ENCODE measurements at regions not wholly inside any gene's neighbourhood (a gene's known extent, or its start where the extent isn't known, plus 50 kb on each side); places are given as distances from the start of the nearest gene placed in this dataset.
"Not testable (repeated sequence)": the region's sequence is repeated elsewhere in the genome, so short reads cannot be mapped to it uniquely, and the experiment has no call there.

- no peaks in the 10 kb centered on the region for H3K9me3 ChIP-seq (ENCODE audit: control insufficient read depth in 2 of 2, low read length in 2 of 2)
- no peak overlapping the region for H3K4me3 ChIP-seq (ENCODE audit: low read length in 2 of 2)
- H3K9ac ChIP-seq (ENCODE audit: low read depth in 1 of 2, low read length in 2 of 2): no peak overlapping the region
- H3K4me1 ChIP-seq (ENCODE audit: control insufficient read depth in 2 of 2, insufficient read depth in 2 of 2, low read length in 2 of 2): no peaks in the 10 kb centered on the region
- H3K27me3 ChIP-seq (ENCODE audit: control insufficient read depth in 2 of 2, insufficient read depth in 2 of 2, low read length in 2 of 2): no peaks in the 10 kb centered on the region
- no peak overlapping the region for H3K27ac ChIP-seq (ENCODE audit: low read depth in 2 of 2, low read length in 2 of 2)
- H3K36me3 ChIP-seq (ENCODE audit: control insufficient read depth in 2 of 2, insufficient read depth in 2 of 2, low read length in 2 of 2): no peaks in the 10 kb centered on the region
These were observed 727.3 kb upstream of the PKDCC start for GRCh38 chr2:41320491-41320890.

DNA sequence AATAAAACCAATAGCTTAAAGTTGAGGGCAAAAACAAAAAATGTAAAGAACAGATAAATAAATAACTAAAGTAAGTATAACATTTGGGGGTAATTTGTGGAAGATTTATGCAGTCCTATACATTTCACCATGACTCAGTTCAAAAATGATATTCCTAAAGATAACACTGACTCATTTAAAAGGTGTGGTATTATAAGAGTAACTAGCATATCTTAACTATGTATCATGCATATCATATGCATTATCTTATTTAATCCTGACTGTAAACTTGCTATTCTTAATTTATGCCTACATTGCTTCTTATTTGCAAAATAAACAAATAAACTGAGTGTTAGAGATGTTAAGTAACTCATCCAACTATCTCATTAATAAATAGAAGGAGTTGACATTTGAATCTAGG, 726.5 kb upstream of the PKDCC start:
- Histone ChIP-seq H3K27ac (ENCODE audit: low read depth in 2 of 2, low read length in 2 of 2) (no peak overlapping the region), H3K4me3 (ENCODE audit: low read length in 2 of 2) (no peak overlapping the region), H3K9me3 (ENCODE audit: control insufficient read depth in 2 of 2, low read length in 2 of 2) (no peaks in the 10 kb centered on the region)

GRCh38 chr2:41326851-41327250, 721.0 kb upstream of the PKDCC start:
- Histone ChIP-seq H3K4me3 (ENCODE audit: low read length in 2 of 2) (no peak overlapping the region), H3K9ac (ENCODE audit: low read depth in 1 of 2, low read length in 2 of 2) (no peak overlapping the region), H3K4me1 (ENCODE audit: control insufficient read depth in 2 of 2, insufficient read depth in 2 of 2, low read length in 2 of 2) (no peaks in the 10 kb centered on the region), H3K27ac (ENCODE audit: low read depth in 2 of 2, low read length in 2 of 2) (no peak overlapping the region), H3K36me3 (ENCODE audit: control insufficient read depth in 2 of 2, insufficient read depth in 2 of 2, low read length in 2 of 2) (no peaks in the 10 kb centered on the region), H3K27me3 (ENCODE audit: control insufficient read depth in 2 of 2, insufficient read depth in 2 of 2, low read length in 2 of 2) (no peaks in the 10 kb centered on the region), H3K9me3 (ENCODE audit: control insufficient read depth in 2 of 2, low read length in 2 of 2) (peaks cover 0 to 3% of the 10 kb centered on the region in 2 donors)

More for the DNA sequence above, 726.5 kb upstream of the PKDCC start:
- H3K27me3 ChIP-seq (ENCODE audit: control insufficient read depth in 2 of 2, insufficient read depth in 2 of 2, low read length in 2 of 2): no peaks in the 10 kb centered on the region
- H3K9ac ChIP-seq (ENCODE audit: low read depth in 1 of 2, low read length in 2 of 2): no peak overlapping the region
- H3K36me3 ChIP-seq (ENCODE audit: control insufficient read depth in 2 of 2, insufficient read depth in 2 of 2, low read length in 2 of 2): no peaks in the 10 kb centered on the region
- H3K4me1 ChIP-seq (ENCODE audit: control insufficient read depth in 2 of 2, insufficient read depth in 2 of 2, low read length in 2 of 2): no peaks in the 10 kb centered on the region

DNA sequence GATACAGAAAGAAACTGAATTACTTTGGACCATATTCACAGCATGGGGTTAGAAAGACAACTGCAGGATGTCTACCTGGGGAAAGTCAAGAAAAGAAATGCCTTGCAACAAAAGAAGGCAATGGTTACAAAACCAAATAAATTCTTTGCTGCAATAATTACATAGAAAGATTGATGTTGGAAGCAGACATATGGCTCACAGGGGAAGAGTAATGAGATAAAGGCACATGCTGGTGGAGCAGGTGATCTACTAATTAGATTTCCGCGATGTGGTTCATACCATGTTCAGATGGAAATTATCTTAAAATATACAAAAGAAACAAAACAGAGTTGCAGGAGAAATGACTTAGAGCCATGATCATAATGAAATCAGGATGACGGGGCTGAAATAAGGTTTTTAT, 718.8 kb upstream of the PKDCC start:
- Histone ChIP-seq H3K27ac (ENCODE audit: low read depth in 2 of 2, low read length in 2 of 2) (no peak overlapping the region), H3K9me3 (ENCODE audit: control insufficient read depth in 2 of 2, low read length in 2 of 2) (peaks cover 0 to 3% of the 10 kb centered on the region in 2 donors), H3K36me3 (ENCODE audit: control insufficient read depth in 2 of 2, insufficient read depth in 2 of 2, low read length in 2 of 2) (no peaks in the 10 kb centered on the region), H3K4me1 (ENCODE audit: control insufficient read depth in 2 of 2, insufficient read depth in 2 of 2, low read length in 2 of 2) (no peaks in the 10 kb centered on the region), H3K27me3 (ENCODE audit: control insufficient read depth in 2 of 2, insufficient read depth in 2 of 2, low read length in 2 of 2) (no peaks in the 10 kb centered on the region), H3K4me3 (ENCODE audit: low read length in 2 of 2) (no peak overlapping the region), H3K9ac (ENCODE audit: low read depth in 1 of 2, low read length in 2 of 2) (no peak overlapping the region)

- H3K36me3 ChIP-seq (ENCODE audit: control insufficient read depth in 2 of 2, insufficient read depth in 2 of 2, low read length in 2 of 2): no peaks in the 10 kb centered on the region
- no peaks in the 10 kb centered on the region for H3K27me3 ChIP-seq (ENCODE audit: control insufficient read depth in 2 of 2, insufficient read depth in 2 of 2, low read length in 2 of 2)
- no peak overlapping the region for H3K9ac ChIP-seq (ENCODE audit: low read depth in 1 of 2, low read length in 2 of 2)
- H3K4me1 ChIP-seq (ENCODE audit: control insufficient read depth in 2 of 2, insufficient read depth in 2 of 2, low read length in 2 of 2): no peaks in the 10 kb centered on the region
- H3K9me3 ChIP-seq (ENCODE audit: control insufficient read depth in 2 of 2, low read length in 2 of 2): peaks cover 0 to 3% of the 10 kb centered on the region in 2 donors
- H3K4me3 ChIP-seq (ENCODE audit: low read length in 2 of 2): no peak overlapping the region
- H3K27ac ChIP-seq (ENCODE audit: low read depth in 2 of 2, low read length in 2 of 2): no peak overlapping the region
These were observed 713.7 kb upstream of the PKDCC start for GRCh38 chr2:41334159-41334558.

- not testable (repeated sequence) for H3K36me3 ChIP-seq (ENCODE audit: control insufficient read depth in 2 of 2, insufficient read depth in 2 of 2, low read length in 2 of 2)
These were observed 712.2 kb upstream of the PKDCC start for GRCh38 chr2:41335573-41335972.

GRCh38 chr2:41337956-41338355, 709.9 kb upstream of the PKDCC start:
- Histone ChIP-seq H3K9ac (ENCODE audit: low read depth in 1 of 2, low read length in 2 of 2) (no peak overlapping the region), H3K36me3 (ENCODE audit: control insufficient read depth in 2 of 2, insufficient read depth in 2 of 2, low read length in 2 of 2) (no peaks in the 10 kb centered on the region), H3K4me3 (ENCODE audit: low read length in 2 of 2) (no peak overlapping the region), H3K27me3 (ENCODE audit: control insufficient read depth in 2 of 2, insufficient read depth in 2 of 2, low read length in 2 of 2) (no peaks in the 10 kb centered on the region), H3K4me1 (ENCODE audit: control insufficient read depth in 2 of 2, insufficient read depth in 2 of 2, low read length in 2 of 2) (no peaks in the 10 kb centered on the region), H3K27ac (ENCODE audit: low read depth in 2 of 2, low read length in 2 of 2) (no peak overlapping the region), H3K9me3 (ENCODE audit: control insufficient read depth in 2 of 2, low read length in 2 of 2) (no peaks in the 10 kb centered on the region)

More at GRCh38 chr2:41335573-41335972, 712.2 kb upstream of the PKDCC start:
- H3K9ac ChIP-seq (ENCODE audit: low read depth in 1 of 2, low read length in 2 of 2); H3K4me1 ChIP-seq (ENCODE audit: control insufficient read depth in 2 of 2, insufficient read depth in 2 of 2, low read length in 2 of 2); H3K27ac ChIP-seq (ENCODE audit: low read depth in 2 of 2, low read length in 2 of 2); H3K4me3 ChIP-seq (ENCODE audit: low read length in 2 of 2); H3K27me3 ChIP-seq (ENCODE audit: control insufficient read depth in 2 of 2, insufficient read depth in 2 of 2, low read length in 2 of 2); H3K9me3 ChIP-seq (ENCODE audit: control insufficient read depth in 2 of 2, low read length in 2 of 2): not testable (repeated sequence)

GRCh38 chr2:41344529-41344928, 703.3 kb upstream of the PKDCC start:
- Histone ChIP-seq H3K36me3 (ENCODE audit: control insufficient read depth in 2 of 2, insufficient read depth in 2 of 2, low read length in 2 of 2) (no peaks in the 10 kb centered on the region), H3K4me3 (ENCODE audit: low read length in 2 of 2) (no peak overlapping the region), H3K9me3 (ENCODE audit: control insufficient read depth in 2 of 2, low read length in 2 of 2) (no peaks in the 10 kb centered on the region), H3K4me1 (ENCODE audit: control insufficient read depth in 2 of 2, insufficient read depth in 2 of 2, low read length in 2 of 2) (no peaks in the 10 kb centered on the region), H3K27ac (ENCODE audit: low read depth in 2 of 2, low read length in 2 of 2) (no peak overlapping the region), H3K9ac (ENCODE audit: low read depth in 1 of 2, low read length in 2 of 2) (no peak overlapping the region), H3K27me3 (ENCODE audit: control insufficient read depth in 2 of 2, insufficient read depth in 2 of 2, low read length in 2 of 2) (no peaks in the 10 kb centered on the region)

DNA sequence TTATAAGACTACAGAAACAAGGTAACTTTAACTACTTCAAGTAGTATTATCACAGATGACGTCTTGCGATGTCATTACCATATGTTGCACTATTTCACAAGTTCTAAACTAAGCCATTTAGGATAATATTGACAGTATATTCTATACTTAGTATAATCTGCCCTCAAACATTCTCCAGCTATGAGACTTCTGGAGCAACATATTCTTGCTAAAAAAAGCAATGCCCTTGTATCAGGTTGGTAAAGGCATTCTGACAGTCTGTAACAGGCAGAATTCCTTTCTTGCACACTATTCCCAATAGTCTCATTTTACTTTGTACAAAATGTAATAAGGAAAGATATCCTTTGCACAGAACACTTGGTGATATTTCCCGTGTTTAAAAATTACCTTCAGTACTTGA, 694.8 kb upstream of the PKDCC start:
- H3K4me3 ChIP-seq (ENCODE audit: low read length in 2 of 2): no peak overlapping the region
- H3K9me3 ChIP-seq (ENCODE audit: control insufficient read depth in 2 of 2, low read length in 2 of 2): no peaks in the 10 kb centered on the region
- no peaks in the 10 kb centered on the region for H3K4me1 ChIP-seq (ENCODE audit: control insufficient read depth in 2 of 2, insufficient read depth in 2 of 2, low read length in 2 of 2)
- H3K27me3 ChIP-seq (ENCODE audit: control insufficient read depth in 2 of 2, insufficient read depth in 2 of 2, low read length in 2 of 2): no peaks in the 10 kb centered on the region
- H3K36me3 ChIP-seq (ENCODE audit: control insufficient read depth in 2 of 2, insufficient read depth in 2 of 2, low read length in 2 of 2): no peaks in the 10 kb centered on the region
- no peak overlapping the region for H3K27ac ChIP-seq (ENCODE audit: low read depth in 2 of 2, low read length in 2 of 2)
- H3K9ac ChIP-seq (ENCODE audit: low read depth in 1 of 2, low read length in 2 of 2): no peak overlapping the region

DNA sequence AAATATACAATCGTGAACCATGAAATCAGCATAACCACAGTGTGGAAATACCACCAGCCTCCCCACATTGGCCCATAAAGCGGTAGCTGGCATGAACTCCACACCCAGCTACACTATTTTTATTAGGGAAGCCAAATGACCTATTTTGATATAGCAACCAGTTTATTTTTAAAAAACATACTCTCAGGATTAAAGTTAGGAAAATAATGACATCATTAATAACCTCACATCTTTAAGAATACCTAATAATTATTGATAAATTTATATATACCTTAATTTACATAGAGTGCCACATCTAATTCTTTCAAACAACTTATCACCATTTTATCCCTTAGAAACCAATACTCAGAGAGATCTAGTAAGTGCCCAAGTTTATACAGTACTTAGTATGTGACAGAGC, 692.0 kb upstream of the PKDCC start:
- Histone ChIP-seq H3K9me3 (ENCODE audit: control insufficient read depth in 2 of 2, low read length in 2 of 2) (no peaks in the 10 kb centered on the region), H3K27ac (ENCODE audit: low read depth in 2 of 2, low read length in 2 of 2) (no peak overlapping the region), H3K4me3 (ENCODE audit: low read length in 2 of 2) (no peak overlapping the region), H3K9ac (ENCODE audit: low read depth in 1 of 2, low read length in 2 of 2) (no peak overlapping the region), H3K27me3 (ENCODE audit: control insufficient read depth in 2 of 2, insufficient read depth in 2 of 2, low read length in 2 of 2) (no peaks in the 10 kb centered on the region), H3K4me1 (ENCODE audit: control insufficient read depth in 2 of 2, insufficient read depth in 2 of 2, low read length in 2 of 2) (no peaks in the 10 kb centered on the region), H3K36me3 (ENCODE audit: control insufficient read depth in 2 of 2, insufficient read depth in 2 of 2, low read length in 2 of 2) (no peaks in the 10 kb centered on the region)

- Histone ChIP-seq H3K36me3 (ENCODE audit: control insufficient read depth in 2 of 2, insufficient read depth in 2 of 2, low read length in 2 of 2) (no peaks in the 10 kb centered on the region), H3K4me3 (ENCODE audit: low read length in 2 of 2) (no peak overlapping the region), H3K27me3 (ENCODE audit: control insufficient read depth in 2 of 2, insufficient read depth in 2 of 2, low read length in 2 of 2) (no peaks in the 10 kb centered on the region), H3K27ac (ENCODE audit: low read depth in 2 of 2, low read length in 2 of 2) (no peak overlapping the region), H3K4me1 (ENCODE audit: control insufficient read depth in 2 of 2, insufficient read depth in 2 of 2, low read length in 2 of 2) (no peaks in the 10 kb centered on the region), H3K9ac (ENCODE audit: low read depth in 1 of 2, low read length in 2 of 2) (no peak overlapping the region), H3K9me3 (ENCODE audit: control insufficient read depth in 2 of 2, low read length in 2 of 2) (peaks cover 3 to 4% of the 10 kb centered on the region in 2 donors)
These were observed 683.0 kb upstream of the PKDCC start for GRCh38 chr2:41364842-41365241.

Measured in mucosa of rectum (tissue), 2 donors.